Esophagus mucosa (tissue), 1 donor: ENCODE measurements at regions not wholly inside any gene's neighbourhood (a gene's known extent, or its start where the extent isn't known, plus 50 kb on each side); places are given as distances from the start of the nearest gene placed in this dataset.
"Not testable (repeated sequence)": the region's sequence is repeated elsewhere in the genome, so short reads cannot be mapped to it uniquely, and the experiment has no call there.

Experiments
- ATAC-seq: fragments of 200-7000 bp; cut with Tn5 transposase; one replicate; pipeline ENCODE4 v1.9.1; 2020
- donor health status: DM: yes; HTN: yes; CAD: no.

GRCh38 chr2:138066139-138066806 is 102.0 kb downstream of the HNMT start:
- ATAC-seq, result no peak

GRCh38 chr2:138066841-138067240 is 102.6 kb downstream of the HNMT start:
- no peak for ATAC-seq

GRCh38 chr2:138068669-138069068 is 104.4 kb downstream of the HNMT start:
- not testable (repeated sequence) for ATAC-seq

- not testable (repeated sequence) for ATAC-seq
Observed at GRCh38 chr2:138071042-138071719, 106.9 kb downstream of the HNMT start.

GRCh38 chr2:138071720-138072719 is 107.7 kb downstream of the HNMT start:
- ATAC-seq, result peak; percentile 100

- no peak for ATAC-seq
Observed at GRCh38 chr2:138078153-138078552, 113.9 kb downstream of the HNMT start.

- ATAC-seq, result no peak
Observed at GRCh38 chr2:138079976-138080375, 115.7 kb downstream of the HNMT start.

- ATAC-seq, result no peak
Observed at GRCh38 chr2:138081225-138082073, 117.2 kb downstream of the HNMT start.

GRCh38 chr2:138084206-138084605 is 119.9 kb downstream of the HNMT start:
- no peak for ATAC-seq

- ATAC-seq, result not testable (repeated sequence)
Observed at GRCh38 chr2:138085441-138085840, 121.2 kb downstream of the HNMT start.

GRCh38 chr2:138086576-138086975 is 122.3 kb downstream of the HNMT start:
- no peak for ATAC-seq

GRCh38 chr2:138087751-138088593 is 123.7 kb downstream of the HNMT start:
- ATAC-seq, result no peak

- ATAC-seq, result peak; percentile 82
Observed at GRCh38 chr2:138090330-138090729, 126.1 kb downstream of the HNMT start.

GRCh38 chr2:138093455-138093854 is 129.2 kb downstream of the HNMT start:
- no peak for ATAC-seq

GRCh38 chr2:138094031-138094430 is 129.8 kb downstream of the HNMT start:
- no peak for ATAC-seq

- ATAC-seq, result no peak
Observed at GRCh38 chr2:138095336-138095735, 131.1 kb downstream of the HNMT start.

GRCh38 chr2:138099288-138099687 is 135.0 kb downstream of the HNMT start:
- not testable (repeated sequence) for ATAC-seq

GRCh38 chr2:138101718-138102117 is 137.4 kb downstream of the HNMT start:
- no peak for ATAC-seq

- no peak for ATAC-seq
Observed at GRCh38 chr2:138102664-138103063, 138.4 kb downstream of the HNMT start.

- no peak for ATAC-seq
Observed at GRCh38 chr2:138103156-138103555, 138.9 kb downstream of the HNMT start.

GRCh38 chr2:138104071-138104470 is 139.8 kb downstream of the HNMT start:
- no peak for ATAC-seq
